ENCODE measurements at regions not wholly inside any gene's neighbourhood (a gene's known extent, or its start where the extent isn't known, plus 50 kb on each side); places are given as distances from the start of the nearest gene placed in this dataset.

DNA sequence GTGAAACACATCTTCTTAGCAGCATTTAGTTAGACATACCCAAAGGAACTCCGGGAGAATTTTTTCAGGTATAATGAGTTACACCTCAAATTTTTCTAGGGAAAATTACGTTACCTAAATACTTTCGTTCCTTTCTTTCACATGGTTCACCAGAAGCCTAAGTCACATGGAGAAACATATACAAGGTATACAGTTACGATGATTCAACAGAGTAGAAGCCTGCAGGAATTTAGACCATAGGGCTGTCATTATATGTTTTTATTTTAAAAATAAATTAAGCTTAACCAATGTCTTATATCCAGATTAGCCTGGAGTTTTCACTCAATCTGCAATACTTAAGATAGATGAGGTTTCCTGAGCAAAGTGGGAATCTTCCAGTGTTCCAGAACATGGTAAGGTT, 549.5 kb upstream of the JARID2 start:
- no peak for TF ChIP-seq TAF1 (IDR thresholded peaks at IDR 0.05; ENCODE audit: borderline replicate concordance, insufficient read depth, low read length)
- TF ChIP-seq, protein P1, sequence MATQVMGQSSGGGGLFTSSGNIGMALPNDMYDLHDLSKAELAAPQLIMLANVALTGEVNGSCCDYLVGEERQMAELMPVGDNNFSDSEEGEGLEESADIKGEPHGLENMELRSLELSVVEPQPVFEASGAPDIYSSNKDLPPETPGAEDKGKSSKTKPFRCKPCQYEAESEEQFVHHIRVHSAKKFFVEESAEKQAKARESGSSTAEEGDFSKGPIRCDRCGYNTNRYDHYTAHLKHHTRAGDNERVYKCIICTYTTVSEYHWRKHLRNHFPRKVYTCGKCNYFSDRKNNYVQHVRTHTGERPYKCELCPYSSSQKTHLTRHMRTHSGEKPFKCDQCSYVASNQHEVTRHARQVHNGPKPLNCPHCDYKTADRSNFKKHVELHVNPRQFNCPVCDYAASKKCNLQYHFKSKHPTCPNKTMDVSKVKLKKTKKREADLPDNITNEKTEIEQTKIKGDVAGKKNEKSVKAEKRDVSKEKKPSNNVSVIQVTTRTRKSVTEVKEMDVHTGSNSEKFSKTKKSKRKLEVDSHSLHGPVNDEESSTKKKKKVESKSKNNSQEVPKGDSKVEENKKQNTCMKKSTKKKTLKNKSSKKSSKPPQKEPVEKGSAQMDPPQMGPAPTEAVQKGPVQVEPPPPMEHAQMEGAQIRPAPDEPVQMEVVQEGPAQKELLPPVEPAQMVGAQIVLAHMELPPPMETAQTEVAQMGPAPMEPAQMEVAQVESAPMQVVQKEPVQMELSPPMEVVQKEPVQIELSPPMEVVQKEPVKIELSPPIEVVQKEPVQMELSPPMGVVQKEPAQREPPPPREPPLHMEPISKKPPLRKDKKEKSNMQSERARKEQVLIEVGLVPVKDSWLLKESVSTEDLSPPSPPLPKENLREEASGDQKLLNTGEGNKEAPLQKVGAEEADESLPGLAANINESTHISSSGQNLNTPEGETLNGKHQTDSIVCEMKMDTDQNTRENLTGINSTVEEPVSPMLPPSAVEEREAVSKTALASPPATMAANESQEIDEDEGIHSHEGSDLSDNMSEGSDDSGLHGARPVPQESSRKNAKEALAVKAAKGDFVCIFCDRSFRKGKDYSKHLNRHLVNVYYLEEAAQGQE (IDR thresholded peaks at IDR 0.05; ENCODE audit: insufficient read depth in 1 of 2, low read depth in 2 of 2, low read length in 2 of 2) = no peak
- TF ChIP-seq POLR2AphosphoS5 (IDR thresholded peaks at IDR 0.05; ENCODE audit: low read depth, low read length) = no peak
- TF ChIP-seq FOXP2 (optimal IDR thresholded peaks at IDR 0.05; ENCODE audit: borderline replicate concordance, extremely low read depth, extremely low read length, insufficient read depth) = no peak
